Ureter (tissue), 1 donor: ENCODE measurements at regions not wholly inside any gene's neighbourhood (a gene's known extent, or its start where the extent isn't known, plus 50 kb on each side); places are given as distances from the start of the nearest gene placed in this dataset.
"Not testable (repeated sequence)": the region's sequence is repeated elsewhere in the genome, so short reads cannot be mapped to it uniquely, and the experiment has no call there.

Source experiments
- DNase-seq: peaks from one replicate; pipeline ENCODE4 v3.0.0-alpha.2; 2020; ENCODE audit warnings: low spot score
- donor health status: DM: yes; HTN: yes; CAD: no.

- no peak for DNase-seq
These were observed 243.2 kb upstream of the NR5A2 start for GRCh38 chr1:199784138-199784895.

- DNase-seq = no peak
These were observed 240.8 kb upstream of the NR5A2 start for GRCh38 chr1:199786695-199787094.

DNA sequence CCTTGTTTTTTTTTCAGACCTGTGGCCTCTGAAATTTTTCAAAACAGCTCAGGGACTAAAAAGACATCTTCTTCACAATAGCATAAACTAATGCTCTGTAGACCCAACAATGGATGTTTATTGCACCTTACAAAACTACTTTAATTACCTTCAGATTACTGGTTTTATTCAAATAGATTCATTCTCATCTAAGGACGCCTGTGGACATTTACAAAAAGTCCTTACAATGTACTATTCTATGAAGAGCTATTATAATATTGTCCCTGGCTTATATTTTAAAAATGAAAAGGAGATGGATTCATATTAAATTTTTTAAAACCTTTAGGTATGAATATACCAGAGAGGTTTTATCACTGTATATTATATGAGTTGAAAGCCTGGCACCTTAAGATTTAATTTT lies 238.4 kb upstream of the NR5A2 start:
- no peak for DNase-seq

- no peak for DNase-seq
These were observed 236.0 kb upstream of the NR5A2 start for GRCh38 chr1:199791495-199791894.

DNA sequence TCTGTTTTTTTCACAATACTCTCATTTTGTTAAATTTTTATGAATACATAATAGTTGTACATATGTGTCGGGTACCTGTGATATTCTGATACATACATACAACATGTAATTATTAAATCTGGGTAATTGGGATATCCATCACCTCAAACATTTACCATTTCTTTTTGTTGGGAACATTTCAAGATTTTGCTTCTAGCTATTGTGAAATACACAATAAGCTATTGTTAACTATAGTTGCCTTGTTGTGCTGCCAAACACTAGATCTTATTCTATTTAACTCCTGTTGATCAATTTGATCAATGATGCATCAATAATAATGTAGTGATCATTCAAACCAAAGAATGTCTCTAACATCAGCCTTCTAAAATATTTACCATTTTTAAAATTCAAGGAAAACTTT lies 234.6 kb upstream of the NR5A2 start:
- DNase-seq = no peak

GRCh38 chr1:199794105-199794863 lies 233.2 kb upstream of the NR5A2 start:
- no peak for DNase-seq

GRCh38 chr1:199799116-199799515 lies 228.4 kb upstream of the NR5A2 start:
- DNase-seq = no peak

- DNase-seq = no peak
These were observed 223.0 kb upstream of the NR5A2 start for GRCh38 chr1:199804526-199804925.

GRCh38 chr1:199808110-199808870 lies 219.2 kb upstream of the NR5A2 start:
- no peak for DNase-seq

DNA sequence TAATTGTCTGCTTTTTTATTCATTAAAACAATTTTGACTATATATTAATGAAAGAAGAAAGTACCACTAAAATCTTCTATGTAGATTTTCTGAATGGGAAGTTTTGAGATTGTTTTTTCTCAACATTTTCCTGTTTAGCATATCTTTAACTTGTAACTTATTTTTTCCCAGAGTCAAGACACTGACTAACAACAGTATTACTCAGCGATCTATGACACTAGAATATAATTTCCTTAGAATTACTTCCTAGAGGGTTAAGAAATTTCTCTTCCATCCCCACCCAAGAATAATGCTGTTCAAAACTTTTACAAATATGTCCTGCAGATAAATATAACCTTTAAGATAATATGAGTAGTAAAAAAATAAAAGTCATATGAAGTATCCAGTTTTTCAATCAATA lies 218.2 kb upstream of the NR5A2 start:
- DNase-seq = no peak

DNA sequence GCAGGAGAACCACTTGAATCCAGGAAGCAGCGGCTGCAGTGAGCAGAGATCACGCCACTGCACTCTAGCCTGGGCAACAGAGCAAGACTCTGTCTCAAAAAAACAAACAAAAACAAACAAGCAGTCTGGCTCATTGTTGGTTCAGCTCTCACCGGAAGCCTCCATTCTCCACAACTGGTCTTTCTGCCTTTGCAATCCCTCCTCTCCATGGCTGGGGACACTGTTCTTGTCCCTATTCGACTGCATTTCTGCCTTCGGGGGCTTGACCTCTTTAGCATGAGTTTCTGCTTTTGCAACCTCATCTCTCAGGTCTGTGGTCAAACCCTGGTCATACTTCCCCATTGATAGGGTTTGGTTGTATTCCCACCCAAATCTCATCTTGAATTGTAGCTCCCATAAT lies 216.3 kb upstream of the NR5A2 start:
- no peak for DNase-seq

DNA sequence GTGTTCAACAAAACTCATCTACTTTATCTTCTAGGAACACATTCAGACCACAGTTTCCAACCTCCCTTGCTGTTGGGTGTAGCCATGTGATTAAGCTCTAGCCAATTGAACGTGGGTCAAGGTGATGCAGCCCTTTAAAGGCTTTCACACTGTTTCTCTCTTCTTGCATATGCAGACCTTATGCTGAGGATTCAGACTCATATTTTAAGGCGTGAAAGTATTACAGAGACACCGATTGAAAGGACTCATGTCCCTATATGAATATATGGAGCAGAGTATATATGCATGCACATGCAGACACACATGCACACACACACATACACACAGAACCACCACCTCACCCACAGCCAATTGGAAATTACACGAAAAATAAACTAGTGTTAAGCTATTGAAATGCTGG lies 214.3 kb upstream of the NR5A2 start:
- DNase-seq = no peak

DNA sequence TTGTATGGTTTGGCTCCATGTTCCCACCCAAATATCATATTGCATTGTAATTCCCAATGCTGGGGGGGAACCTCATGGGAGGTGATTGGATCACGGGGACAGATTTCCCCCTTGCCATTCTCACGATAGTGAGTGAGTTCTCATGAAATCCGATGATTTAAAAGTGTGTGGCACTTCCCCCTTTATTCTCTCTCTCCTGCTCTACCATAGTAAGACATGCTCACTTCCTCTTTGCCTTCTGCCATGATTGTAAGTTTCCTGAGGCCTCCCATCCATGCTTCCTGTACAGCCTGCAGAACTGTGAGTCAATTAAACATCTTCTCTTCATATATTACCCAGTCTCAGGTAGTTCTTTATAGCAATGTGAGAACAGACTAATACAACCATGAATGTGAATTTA lies 211.6 kb upstream of the NR5A2 start:
- DNase-seq = no peak

DNA sequence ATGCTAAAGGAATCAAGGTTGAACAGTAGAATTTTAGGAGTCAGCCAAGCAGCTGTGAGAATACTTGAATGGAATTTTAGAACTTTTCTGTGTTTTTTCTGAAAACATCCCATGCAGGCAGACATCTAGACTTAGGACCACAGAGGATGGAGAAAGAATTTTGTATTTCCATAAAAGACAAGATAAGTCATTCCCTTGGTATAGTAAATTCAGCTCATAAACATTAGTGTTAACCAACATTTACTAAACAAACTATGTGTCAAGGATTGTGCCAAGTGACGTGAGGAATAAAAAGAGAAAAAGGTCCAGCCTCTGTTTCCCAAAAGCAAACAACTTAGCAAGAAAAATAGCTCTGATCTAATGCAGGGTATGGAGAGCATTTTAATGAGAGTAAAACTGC lies 210.2 kb upstream of the NR5A2 start:
- no peak for DNase-seq

DNA sequence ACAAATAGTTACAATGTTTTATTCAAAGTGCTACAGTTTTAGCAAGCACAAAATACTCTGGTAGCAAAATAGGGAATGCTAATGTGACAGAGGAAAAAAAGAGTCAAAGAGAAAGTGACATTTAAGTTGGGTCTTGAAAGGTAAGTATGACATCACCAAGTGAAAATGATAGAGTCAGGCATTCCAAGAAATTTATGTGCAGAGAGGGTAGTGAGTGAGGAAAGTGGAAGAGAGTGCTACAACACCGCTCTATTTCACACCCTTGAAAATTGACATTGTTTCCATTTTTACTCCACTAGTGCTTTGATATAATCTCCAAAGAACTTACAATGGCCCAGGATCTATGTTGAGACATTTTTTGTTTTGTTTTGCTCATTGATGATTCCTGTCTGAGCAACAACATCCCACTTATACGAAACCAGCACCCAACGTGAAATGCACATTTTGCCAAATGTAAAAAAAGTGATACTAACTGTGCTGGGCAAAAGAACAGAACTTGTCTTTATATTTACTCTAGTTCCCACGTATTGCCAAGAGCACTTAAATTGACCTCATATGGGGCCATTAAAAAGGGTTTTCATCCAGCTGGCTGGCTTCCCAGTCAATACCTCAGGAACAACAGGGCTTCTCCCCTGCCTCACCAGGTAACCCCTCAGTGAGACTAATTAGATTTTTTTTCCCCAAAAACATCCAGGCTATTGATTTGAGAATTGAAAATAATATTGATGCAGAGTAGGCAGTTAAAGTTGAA lies 206.3 kb upstream of the NR5A2 start:
- no peak for DNase-seq

- DNase-seq = no peak
These were observed 195.1 kb upstream of the NR5A2 start for GRCh38 chr1:199832451-199832850.

GRCh38 chr1:199834711-199835110 lies 192.8 kb upstream of the NR5A2 start:
- DNase-seq = no peak

DNA sequence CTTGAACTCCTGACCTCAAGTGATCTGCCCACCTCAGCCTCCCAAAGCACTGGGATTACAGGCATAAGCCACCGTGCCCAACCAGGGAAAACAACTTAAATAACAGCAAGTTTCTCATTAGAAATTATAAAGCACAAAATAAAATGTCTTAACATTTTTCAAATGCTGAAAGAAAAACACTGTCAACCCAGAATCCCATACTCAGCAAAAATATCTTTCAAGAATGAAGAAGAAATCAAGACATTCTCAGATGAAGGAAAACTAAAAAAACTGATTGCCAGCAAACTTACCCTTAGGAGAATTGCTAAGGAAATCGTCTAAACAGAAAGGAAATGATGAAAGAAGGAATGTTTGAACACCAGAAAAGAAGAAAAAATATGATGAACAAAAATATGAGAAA lies 191.1 kb upstream of the NR5A2 start:
- no peak for DNase-seq

- DNase-seq = no peak
These were observed 190.2 kb upstream of the NR5A2 start for GRCh38 chr1:199837321-199837720.

GRCh38 chr1:199839608-199840007 lies 187.9 kb upstream of the NR5A2 start:
- DNase-seq = not testable (repeated sequence)

GRCh38 chr1:199843096-199843495 lies 184.4 kb upstream of the NR5A2 start:
- DNase-seq = not testable (repeated sequence)

DNA sequence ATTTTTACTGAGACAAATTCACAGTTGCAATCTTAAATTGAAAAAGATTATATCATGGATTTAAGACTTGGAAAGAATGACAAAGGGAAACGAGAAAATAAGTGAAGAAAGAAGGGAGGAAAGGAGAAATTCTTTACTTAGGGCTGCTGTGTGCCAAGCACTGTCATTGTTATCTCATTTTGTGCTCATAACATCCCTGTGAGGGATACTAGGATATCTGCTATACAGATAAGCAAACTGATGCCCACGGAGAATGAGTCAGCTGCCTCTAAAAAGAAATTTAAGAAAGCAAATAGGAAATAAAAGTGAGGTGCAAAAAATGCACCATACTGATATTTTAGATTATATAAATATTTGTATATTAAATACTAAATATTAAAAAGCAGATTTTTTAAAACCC lies 183.6 kb upstream of the NR5A2 start:
- no peak for DNase-seq
